Right kidney (tissue), 1 donor: ENCODE measurements at regions not wholly inside any gene's neighbourhood (a gene's known extent, or its start where the extent isn't known, plus 50 kb on each side); places are given as distances from the start of the nearest gene placed in this dataset.
"Not testable (repeated sequence)": the region's sequence is repeated elsewhere in the genome, so short reads cannot be mapped to it uniquely, and the experiment has no call there.

Experiments
- DNase-seq: peaks from one replicate; pipeline ENCODE4 v3.0.0-alpha.2; 2016

GRCh38 chr17:31798205-31798724, 60.8 kb downstream of the COPRS start:
- no peak for DNase-seq

GRCh38 chr17:31795941-31796340, 63.1 kb downstream of the COPRS start:
- DNase-seq, result not testable (repeated sequence)

GRCh38 chr17:31794111-31794510, 64.9 kb downstream of the COPRS start:
- DNase-seq, result no peak

GRCh38 chr17:31793634-31794033, 65.4 kb downstream of the COPRS start:
- not testable (repeated sequence) for DNase-seq

GRCh38 chr17:31792007-31792585, 66.9 kb downstream of the COPRS start:
- DNase-seq, result no peak

- DNase-seq, result no peak
Measured at GRCh38 chr17:31789707-31790505, 69.1 kb downstream of the COPRS start.

- DNase-seq, result no peak
Measured at GRCh38 chr17:31788956-31789355, 70.1 kb downstream of the COPRS start.

GRCh38 chr17:31788571-31788946, 70.5 kb downstream of the COPRS start:
- no peak for DNase-seq

GRCh38 chr17:31787857-31788570, 71.0 kb downstream of the COPRS start:
- DNase-seq, result no peak

- no peak for DNase-seq
Measured at GRCh38 chr17:31786796-31787481, 72.1 kb downstream of the COPRS start.

- no peak for DNase-seq
Measured at GRCh38 chr17:31780483-31780882, 78.6 kb downstream of the COPRS start.

- no peak for DNase-seq
Measured at GRCh38 chr17:31778523-31778922, 80.5 kb downstream of the COPRS start.

GRCh38 chr17:31771328-31771727, 87.7 kb downstream of the COPRS start:
- not testable (repeated sequence) for DNase-seq

- not testable (repeated sequence) for DNase-seq
Measured at GRCh38 chr17:31770501-31770900, 88.5 kb downstream of the COPRS start.

- not testable (repeated sequence) for DNase-seq
Measured at GRCh38 chr17:31761836-31762510, 97.1 kb downstream of the COPRS start.

- no peak for DNase-seq
Measured at GRCh38 chr17:31758646-31759045, 100.4 kb downstream of the COPRS start.

- no peak for DNase-seq
Measured at GRCh38 chr17:31757097-31757496, 101.9 kb downstream of the COPRS start.

GRCh38 chr17:31754239-31754945, 104.7 kb downstream of the COPRS start:
- no peak for DNase-seq

- DNase-seq, result no peak
Measured at GRCh38 chr17:31753011-31753410, 106.0 kb downstream of the COPRS start.

- no peak for DNase-seq
Measured at GRCh38 chr17:31752584-31752983, 106.5 kb downstream of the COPRS start.

- no peak for DNase-seq
Measured at GRCh38 chr17:31750578-31750977, 108.5 kb downstream of the COPRS start.
